ENCODE measurements at regions not wholly inside any gene's neighbourhood (a gene's known extent, or its start where the extent isn't known, plus 50 kb on each side); places are given as distances from the start of the nearest gene placed in this dataset.

- H3K4me3 ChIP-seq (ENCODE audit: low read depth, low read length): no peak overlapping the region
- TF ChIP-seq, protein P1, sequence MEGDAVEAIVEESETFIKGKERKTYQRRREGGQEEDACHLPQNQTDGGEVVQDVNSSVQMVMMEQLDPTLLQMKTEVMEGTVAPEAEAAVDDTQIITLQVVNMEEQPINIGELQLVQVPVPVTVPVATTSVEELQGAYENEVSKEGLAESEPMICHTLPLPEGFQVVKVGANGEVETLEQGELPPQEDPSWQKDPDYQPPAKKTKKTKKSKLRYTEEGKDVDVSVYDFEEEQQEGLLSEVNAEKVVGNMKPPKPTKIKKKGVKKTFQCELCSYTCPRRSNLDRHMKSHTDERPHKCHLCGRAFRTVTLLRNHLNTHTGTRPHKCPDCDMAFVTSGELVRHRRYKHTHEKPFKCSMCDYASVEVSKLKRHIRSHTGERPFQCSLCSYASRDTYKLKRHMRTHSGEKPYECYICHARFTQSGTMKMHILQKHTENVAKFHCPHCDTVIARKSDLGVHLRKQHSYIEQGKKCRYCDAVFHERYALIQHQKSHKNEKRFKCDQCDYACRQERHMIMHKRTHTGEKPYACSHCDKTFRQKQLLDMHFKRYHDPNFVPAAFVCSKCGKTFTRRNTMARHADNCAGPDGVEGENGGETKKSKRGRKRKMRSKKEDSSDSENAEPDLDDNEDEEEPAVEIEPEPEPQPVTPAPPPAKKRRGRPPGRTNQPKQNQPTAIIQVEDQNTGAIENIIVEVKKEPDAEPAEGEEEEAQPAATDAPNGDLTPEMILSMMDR (IDR thresholded peaks at IDR 0.05; ENCODE audit: low read depth, low read length): no peak
Observed at GRCh38 chr3:160078533-160078932, 89.9 kb downstream of the IL12A start.

DNA sequence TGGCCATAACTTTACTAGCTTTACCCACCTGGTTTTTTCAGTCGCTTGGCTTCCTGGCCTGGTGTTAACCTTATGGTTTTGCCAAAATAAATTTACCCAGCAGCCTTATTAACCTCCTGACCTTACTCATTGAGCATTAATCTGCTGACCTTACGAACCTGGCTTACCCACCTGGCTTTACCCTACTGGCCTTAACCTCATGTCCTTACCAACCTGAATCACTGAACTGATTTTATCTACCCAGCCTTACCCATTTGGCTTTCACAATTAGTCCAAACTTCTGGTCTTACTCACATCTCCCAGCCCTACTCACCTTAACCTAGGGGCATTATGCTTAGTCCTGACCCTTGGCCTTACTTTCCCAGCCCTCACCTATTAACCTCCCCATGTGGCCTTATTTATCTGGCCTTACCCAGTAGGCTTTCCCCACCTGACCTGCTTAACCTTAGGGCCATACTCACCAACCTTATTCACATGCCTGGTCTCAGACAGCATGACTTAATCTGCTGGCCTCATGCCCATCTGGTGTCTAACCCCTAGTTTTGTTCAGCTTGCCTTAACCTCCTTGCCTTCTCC, 93.4 kb downstream of the IL12A start:
- TF ChIP-seq, protein P1 (IDR thresholded peaks at IDR 0.05; ENCODE audit: low read depth, low read length): no peak
- no peak overlapping the region for H3K4me3 ChIP-seq (ENCODE audit: low read depth, low read length)

DNA sequence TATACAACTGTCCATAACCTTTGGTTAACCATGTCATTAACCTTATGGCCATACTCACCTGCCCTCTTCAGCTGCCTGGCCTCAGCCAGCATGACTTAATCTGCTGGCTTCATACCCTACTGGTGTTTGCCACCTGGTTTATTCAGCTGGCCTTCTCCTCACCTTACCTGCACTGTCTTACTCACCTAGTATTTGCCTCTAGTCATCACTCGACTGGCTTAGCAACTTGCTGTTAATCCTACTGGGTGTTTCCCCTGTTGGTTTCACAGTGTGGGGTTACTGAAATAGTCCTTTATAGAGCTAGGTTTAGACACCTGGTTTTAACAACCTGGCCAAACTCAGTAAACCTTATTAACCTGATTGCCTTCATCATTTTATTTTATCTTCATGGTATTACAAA, 96.4 kb downstream of the IL12A start:
- no peak overlapping the region for H3K4me3 ChIP-seq (ENCODE audit: low read depth, low read length)
- TF ChIP-seq, protein P1 (IDR thresholded peaks at IDR 0.05; ENCODE audit: low read depth, low read length): no peak

GRCh38 chr3:160088492-160089137, 100.0 kb downstream of the IL12A start:
- TF ChIP-seq, protein P1 (IDR thresholded peaks at IDR 0.05; ENCODE audit: low read depth, low read length): no peak
- no peak overlapping the region for H3K4me3 ChIP-seq (ENCODE audit: low read depth, low read length)

GRCh38 chr3:160090653-160091052, 102.0 kb downstream of the IL12A start:
- TF ChIP-seq, protein P1 (IDR thresholded peaks at IDR 0.05; ENCODE audit: low read depth, low read length): no peak

DNA sequence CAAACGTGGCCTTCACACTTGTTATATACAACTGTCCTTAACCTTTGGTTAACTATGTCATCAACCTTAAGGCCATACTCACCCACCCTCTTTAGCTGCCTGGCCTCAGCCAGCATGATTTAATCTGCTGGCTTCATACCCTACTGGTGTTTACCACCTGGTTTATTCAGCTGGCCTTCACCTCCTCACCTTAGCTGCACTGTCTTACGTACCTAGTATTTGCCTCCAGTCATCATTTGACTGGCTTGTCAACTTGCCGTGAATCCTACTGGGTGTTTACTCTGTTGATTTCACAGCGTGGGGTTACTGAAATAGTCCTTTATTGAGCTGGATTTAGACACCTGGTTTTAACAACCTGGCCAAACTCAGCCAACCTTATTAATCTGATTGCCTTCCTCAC, 102.8 kb downstream of the IL12A start:
- H3K4me3 ChIP-seq (ENCODE audit: low read depth, low read length): no peak overlapping the region
- TF ChIP-seq, protein P1 (IDR thresholded peaks at IDR 0.05; ENCODE audit: low read depth, low read length): no peak

More at GRCh38 chr3:160090653-160091052, 102.0 kb downstream of the IL12A start:
- no peak overlapping the region for H3K4me3 ChIP-seq (ENCODE audit: low read depth, low read length)

DNA sequence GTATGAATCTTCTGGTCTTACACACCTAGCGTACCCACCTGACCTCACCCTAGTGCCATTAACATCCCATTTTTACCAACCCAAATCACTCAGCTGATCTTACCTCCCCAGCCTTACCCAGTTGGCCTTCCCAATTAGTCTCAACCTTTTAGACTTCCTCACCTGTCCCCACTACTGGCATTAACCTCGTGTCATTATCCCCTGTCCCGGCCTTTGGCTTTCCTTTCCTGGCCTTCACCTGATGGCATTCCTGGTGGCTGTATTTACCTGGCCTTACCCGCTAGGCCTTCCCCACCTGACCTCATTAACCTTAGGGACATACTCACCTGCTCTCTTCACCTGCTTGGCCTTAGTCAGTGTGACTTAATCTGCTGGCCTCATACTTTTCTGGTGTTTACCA, 104.1 kb downstream of the IL12A start:
- TF ChIP-seq, protein P1 (IDR thresholded peaks at IDR 0.05; ENCODE audit: low read depth, low read length): no peak
- no peak overlapping the region for H3K4me3 ChIP-seq (ENCODE audit: low read depth, low read length)
